ENCODE measurements at regions not wholly inside any gene's neighbourhood (a gene's known extent, or its start where the extent isn't known, plus 50 kb on each side); places are given as distances from the start of the nearest gene placed in this dataset.

GRCh38 chr16:73428121-73428520, 380.2 kb upstream of the ZFHX3 start:
- Histone ChIP-seq H3K79me2 (ENCODE audit: insufficient read depth) (no peaks in the 10 kb centered on the region), H3F3A (replicated peaks; ENCODE audit: insufficient read depth) (no peaks in the 10 kb centered on the region), H3K36me3 (replicated peaks in 1 of 2; ENCODE audit: control insufficient read depth in 1 of 2, insufficient read depth in 2 of 2, low read length in 1 of 2) (no peaks in the 10 kb centered on the region), H4K20me1 (ENCODE audit: insufficient read depth) (no peaks in the 10 kb centered on the region), H3K27ac (ENCODE audit: low read depth in 2 of 2, low read length in 1 of 2) (no peak overlapping the region), H3K4me3 (ENCODE audit: low read depth in 2 of 2, low read length in 1 of 2) (no peak overlapping the region), H3K27me3 (ENCODE audit: insufficient read depth) (no peaks in the 10 kb centered on the region), H3K9me2 (no peaks in the 10 kb centered on the region), H3K4me2 (no peak overlapping the region), H3K4me1 (ENCODE audit: control insufficient read depth in 1 of 2, insufficient read depth in 2 of 2, low read depth in 1 of 2, low read length in 1 of 2) (peaks cover 0 to 11% of the 10 kb centered on the region in 2 experiments; a peak in 1 of 4 replicates), H2AFZ (ENCODE audit: low read depth) (no peak overlapping the region), H3K9me3 (no peaks in the 10 kb centered on the region), H3K9ac (no peak overlapping the region)
- 63% methylated on average over 10 of the region's 10 CpGs for WGBS (ENCODE audit: low lambda C conversion rate)
- no peak for DNase-seq
- CTCF ChIA-PET = interaction anchor here (1.1 kb wide), 2 partner anchors 19 to 97 kb away, joined by 3 read pairs; no protein-coding TSS in a partner anchor
- TF ChIP-seq ELF1 (IDR thresholded peaks at IDR 0.05) = no peak
- TF ChIP-seq NFIC (IDR thresholded peaks at IDR 0.05; ENCODE audit: borderline replicate concordance) = no peak
- TF ChIP-seq EZH2phosphoT487 (IDR thresholded peaks at IDR 0.05; ENCODE audit: borderline replicate concordance, low read depth) = no peak
- no peak for TF ChIP-seq MEF2A (IDR thresholded peaks at IDR 0.05; ENCODE audit: borderline replicate concordance, low read depth)
- TF ChIP-seq EP300 (IDR thresholded peaks at IDR 0.05; ENCODE audit: borderline replicate concordance in 1 of 2, low read depth in 1 of 2, low read length in 1 of 2) = no peak
- no peak for TF ChIP-seq POLR2AphosphoS5 (IDR thresholded peaks at IDR 0.05; ENCODE audit: low read depth, low read length)
- no peak for TF ChIP-seq MXI1 (IDR thresholded peaks at IDR 0.05; ENCODE audit: low read depth, low read length)
- TF ChIP-seq, protein P1, sequence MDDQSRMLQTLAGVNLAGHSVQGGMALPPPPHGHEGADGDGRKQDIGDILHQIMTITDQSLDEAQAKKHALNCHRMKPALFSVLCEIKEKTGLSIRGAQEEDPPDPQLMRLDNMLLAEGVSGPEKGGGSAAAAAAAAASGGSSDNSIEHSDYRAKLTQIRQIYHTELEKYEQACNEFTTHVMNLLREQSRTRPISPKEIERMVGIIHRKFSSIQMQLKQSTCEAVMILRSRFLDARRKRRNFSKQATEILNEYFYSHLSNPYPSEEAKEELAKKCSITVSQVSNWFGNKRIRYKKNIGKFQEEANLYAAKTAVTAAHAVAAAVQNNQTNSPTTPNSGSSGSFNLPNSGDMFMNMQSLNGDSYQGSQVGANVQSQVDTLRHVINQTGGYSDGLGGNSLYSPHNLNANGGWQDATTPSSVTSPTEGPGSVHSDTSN (IDR thresholded peaks at IDR 0.05) = no peak
- no peak for TF ChIP-seq NRF1 (IDR thresholded peaks at IDR 0.05; ENCODE audit: low read depth, low read length)
- no peak for TF ChIP-seq SIN3A (IDR thresholded peaks at IDR 0.05; ENCODE audit: borderline replicate concordance, low read depth, low read length)
- no peak for TF ChIP-seq TAF1 (IDR thresholded peaks at IDR 0.05; ENCODE audit: borderline replicate concordance, low read depth, low read length)
- TF ChIP-seq FOXJ3 (CRISPR knock-in tag; IDR thresholded peaks at IDR 0.05) = no peak
- TF ChIP-seq RAD21 (IDR thresholded peaks at IDR 0.05; ENCODE audit: low read length) = no peak
- no peak for TF ChIP-seq TEAD4 (IDR thresholded peaks at IDR 0.05; ENCODE audit: borderline replicate concordance, insufficient read depth)
- TF ChIP-seq RFX5 (IDR thresholded peaks at IDR 0.05; ENCODE audit: low read length) = no peak
- TF ChIP-seq MAX (IDR thresholded peaks at IDR 0.05; ENCODE audit: low read depth) = no peak
- no peak for TF ChIP-seq CHD2 (IDR thresholded peaks at IDR 0.05; ENCODE audit: low read length, partially characterized antibody)
- TF ChIP-seq ZBTB33 (IDR thresholded peaks at IDR 0.05; ENCODE audit: borderline replicate concordance, low read depth) = no peak
- POLR2A ChIA-PET = no interaction called here

Measured in SK-N-SH (cell line).